ENCODE measurements at regions not wholly inside any gene's neighbourhood (a gene's known extent, or its start where the extent isn't known, plus 50 kb on each side); places are given as distances from the start of the nearest gene placed in this dataset.

DNA sequence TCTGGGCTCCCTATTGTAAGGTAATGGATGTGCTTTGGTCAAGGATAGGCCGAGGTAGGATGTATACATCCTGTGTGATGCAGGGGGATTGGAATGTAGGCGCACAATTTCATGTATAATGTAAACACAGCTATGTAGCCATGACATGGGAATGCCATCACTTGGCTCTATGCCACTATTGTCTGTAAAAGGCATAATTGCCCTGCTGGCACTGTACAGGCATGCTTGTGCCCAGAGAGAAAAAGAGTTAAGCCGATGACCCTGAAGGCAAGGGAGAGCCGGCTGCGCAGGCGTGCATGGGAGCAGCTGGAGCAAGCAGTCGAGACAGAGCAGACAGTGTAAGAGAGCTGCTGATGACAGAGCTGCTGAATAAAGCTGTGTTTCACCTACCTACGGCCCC is 212.5 kb upstream of the CPHXL start:
- ChIA-PET CTCF (no interaction called here), POLR2A (no interaction called here)
- DNase-seq (ENCODE audit: low read depth, low spot score), result no peak
- no peak overlapping the region for H3K4me3 ChIP-seq (ENCODE audit: low read depth, low read length)
- TF ChIP-seq, protein P1, sequence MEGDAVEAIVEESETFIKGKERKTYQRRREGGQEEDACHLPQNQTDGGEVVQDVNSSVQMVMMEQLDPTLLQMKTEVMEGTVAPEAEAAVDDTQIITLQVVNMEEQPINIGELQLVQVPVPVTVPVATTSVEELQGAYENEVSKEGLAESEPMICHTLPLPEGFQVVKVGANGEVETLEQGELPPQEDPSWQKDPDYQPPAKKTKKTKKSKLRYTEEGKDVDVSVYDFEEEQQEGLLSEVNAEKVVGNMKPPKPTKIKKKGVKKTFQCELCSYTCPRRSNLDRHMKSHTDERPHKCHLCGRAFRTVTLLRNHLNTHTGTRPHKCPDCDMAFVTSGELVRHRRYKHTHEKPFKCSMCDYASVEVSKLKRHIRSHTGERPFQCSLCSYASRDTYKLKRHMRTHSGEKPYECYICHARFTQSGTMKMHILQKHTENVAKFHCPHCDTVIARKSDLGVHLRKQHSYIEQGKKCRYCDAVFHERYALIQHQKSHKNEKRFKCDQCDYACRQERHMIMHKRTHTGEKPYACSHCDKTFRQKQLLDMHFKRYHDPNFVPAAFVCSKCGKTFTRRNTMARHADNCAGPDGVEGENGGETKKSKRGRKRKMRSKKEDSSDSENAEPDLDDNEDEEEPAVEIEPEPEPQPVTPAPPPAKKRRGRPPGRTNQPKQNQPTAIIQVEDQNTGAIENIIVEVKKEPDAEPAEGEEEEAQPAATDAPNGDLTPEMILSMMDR (IDR thresholded peaks at IDR 0.05; ENCODE audit: insufficient read depth, low read length, missing control alignments), result no peak

GRCh38 chr16:75942351-75942750 is 216.1 kb upstream of the CPHXL start:
- TF ChIP-seq, protein P1 (IDR thresholded peaks at IDR 0.05; ENCODE audit: insufficient read depth, low read length, missing control alignments), result no peak
- ChIA-PET POLR2A (no interaction called here), CTCF (no interaction called here)
- H3K4me3 ChIP-seq (ENCODE audit: low read depth, low read length), result no peak overlapping the region
- no peak for DNase-seq (ENCODE audit: low read depth, low spot score)

DNA sequence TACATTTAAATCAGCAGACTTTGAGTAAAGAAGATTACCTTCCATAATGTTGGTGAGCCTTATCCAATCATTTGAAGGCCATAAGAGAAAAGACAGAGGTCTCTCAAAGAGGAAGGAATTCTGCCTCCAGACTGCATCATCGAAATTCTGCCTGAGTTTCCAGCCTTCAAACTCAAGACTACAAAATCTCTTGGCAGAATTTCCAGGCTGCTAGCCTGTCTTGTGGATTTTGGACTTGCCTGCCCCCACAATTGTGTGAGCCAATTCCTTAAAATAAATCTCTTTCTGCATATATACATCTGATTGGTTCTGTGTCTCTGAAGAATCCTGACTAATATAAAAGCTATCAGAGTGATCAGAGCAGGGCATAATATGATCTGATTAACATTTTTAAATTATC is 216.6 kb upstream of the CPHXL start:
- TF ChIP-seq, protein P1 (IDR thresholded peaks at IDR 0.05; ENCODE audit: insufficient read depth, low read length, missing control alignments), result no peak
- DNase-seq (ENCODE audit: low read depth, low spot score), result no peak
- no peak overlapping the region for H3K4me3 ChIP-seq (ENCODE audit: low read depth, low read length)
- CTCF ChIA-PET, result no interaction called here
- POLR2A ChIA-PET, result no interaction called here

- ChIA-PET CTCF (no interaction called here), POLR2A (no interaction called here)
- TF ChIP-seq, protein P1 (IDR thresholded peaks at IDR 0.05; ENCODE audit: insufficient read depth, low read length, missing control alignments), result no peak
- no peak for DNase-seq (ENCODE audit: low read depth, low spot score)
- H3K4me3 ChIP-seq (ENCODE audit: low read depth, low read length), result no peak overlapping the region
These were observed 217.6 kb upstream of the CPHXL start for GRCh38 chr16:75943705-75944514.

- POLR2A ChIA-PET, result no interaction called here
- TF ChIP-seq, protein P1 (IDR thresholded peaks at IDR 0.05; ENCODE audit: insufficient read depth, low read length, missing control alignments), result no peak
- CTCF ChIA-PET, result no interaction called here
- H3K4me3 ChIP-seq (ENCODE audit: low read depth, low read length), result no peak overlapping the region
- DNase-seq (ENCODE audit: low read depth, low spot score), result no peak
These were observed 219.7 kb upstream of the CPHXL start for GRCh38 chr16:75945916-75946457.

- CTCF ChIA-PET, result no interaction called here
- H3K4me3 ChIP-seq (ENCODE audit: low read depth, low read length), result no peak overlapping the region
- no peak for DNase-seq (ENCODE audit: low read depth, low spot score)
- TF ChIP-seq, protein P1 (IDR thresholded peaks at IDR 0.05; ENCODE audit: insufficient read depth, low read length, missing control alignments), result no peak
- POLR2A ChIA-PET, result no interaction called here
These were observed 221.4 kb upstream of the CPHXL start for GRCh38 chr16:75947626-75948239.

Measured in AG04449 (cell line).